ENCODE measurements at regions not wholly inside any gene's neighbourhood (a gene's known extent, or its start where the extent isn't known, plus 50 kb on each side); places are given as distances from the start of the nearest gene placed in this dataset.

GRCh38 chr9:8052991-8053390, 253.4 kb upstream of the DMAC1 start:
- TF ChIP-seq CTCF (conservative IDR thresholded peaks at IDR 0.05), result no peak
- H3K27me3 Mint-ChIP-seq, result no peaks in the 10 kb centered on the region

GRCh38 chr9:8037745-8038144, 238.2 kb upstream of the DMAC1 start:
- H3K4me3 Mint-ChIP-seq, result no peak overlapping the region
- H3K4me1 Mint-ChIP-seq (ENCODE audit: unreplicated experiment), result no peaks in the 10 kb centered on the region
- no peak for DNase-seq (ENCODE audit: extremely low spot score, unreplicated experiment)
- H3K27ac Mint-ChIP-seq, result no peak overlapping the region
- TF ChIP-seq CTCF (conservative IDR thresholded peaks at IDR 0.05), result no peak
- H3K27me3 Mint-ChIP-seq, result no peaks in the 10 kb centered on the region
- H3K36me3 Mint-ChIP-seq, result no peaks in the 10 kb centered on the region
- peaks cover 19% of the 10 kb centered on the region for H3K9me3 Mint-ChIP-seq

More at GRCh38 chr9:8052991-8053390, 253.4 kb upstream of the DMAC1 start:
- no peak overlapping the region for H3K4me3 Mint-ChIP-seq
- no peaks in the 10 kb centered on the region for H3K4me1 Mint-ChIP-seq (ENCODE audit: unreplicated experiment)
- H3K9me3 Mint-ChIP-seq, result peaks cover 19% of the 10 kb centered on the region
- no peaks in the 10 kb centered on the region for H3K36me3 Mint-ChIP-seq
- DNase-seq (ENCODE audit: extremely low spot score, unreplicated experiment), result no peak
- no peak overlapping the region for H3K27ac Mint-ChIP-seq

GRCh38 chr9:8036914-8037524, 237.4 kb upstream of the DMAC1 start:
- H3K27ac Mint-ChIP-seq, result no peak overlapping the region
- no peak for TF ChIP-seq CTCF (conservative IDR thresholded peaks at IDR 0.05)
- no peaks in the 10 kb centered on the region for H3K4me1 Mint-ChIP-seq (ENCODE audit: unreplicated experiment)
- H3K27me3 Mint-ChIP-seq, result no peaks in the 10 kb centered on the region
- DNase-seq (ENCODE audit: extremely low spot score, unreplicated experiment), result no peak
- H3K4me3 Mint-ChIP-seq, result no peak overlapping the region
- H3K9me3 Mint-ChIP-seq, result peaks cover 19% of the 10 kb centered on the region
- H3K36me3 Mint-ChIP-seq, result no peaks in the 10 kb centered on the region

DNA sequence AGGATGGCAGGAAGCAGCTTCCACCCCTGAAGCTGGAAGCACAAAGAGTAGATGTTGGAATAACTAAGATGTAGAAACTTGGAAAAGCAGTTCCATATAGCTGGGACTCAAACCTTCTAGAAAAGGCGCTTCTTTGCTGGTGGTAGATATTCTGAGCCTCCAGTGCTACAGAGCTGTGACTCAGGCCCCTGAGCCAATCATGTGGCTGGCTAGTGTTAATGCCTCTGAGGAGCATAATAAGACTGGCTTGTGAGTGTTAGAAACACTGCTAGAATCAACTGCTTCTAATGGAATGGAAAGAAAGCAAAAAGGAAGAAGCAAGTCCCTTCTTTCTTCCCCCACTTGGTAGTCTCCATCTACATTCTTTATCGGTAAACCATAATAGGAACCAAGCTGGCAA, 234.2 kb upstream of the DMAC1 start:
- no peak for DNase-seq (ENCODE audit: extremely low spot score, unreplicated experiment)
- Mint-ChIP-seq H3K4me3 (no peak overlapping the region), H3K9me3 (peaks cover 9% of the 10 kb centered on the region), H3K4me1 (ENCODE audit: unreplicated experiment) (no peaks in the 10 kb centered on the region), H3K27me3 (no peaks in the 10 kb centered on the region), H3K36me3 (no peaks in the 10 kb centered on the region), H3K27ac (no peak overlapping the region)
- TF ChIP-seq CTCF (conservative IDR thresholded peaks at IDR 0.05), result no peak

GRCh38 chr9:8030095-8030494, 230.5 kb upstream of the DMAC1 start:
- Mint-ChIP-seq H3K36me3 (no peaks in the 10 kb centered on the region), H3K4me1 (ENCODE audit: unreplicated experiment) (peaks cover 7% of the 10 kb centered on the region), H3K4me3 (no peak overlapping the region), H3K27me3 (no peaks in the 10 kb centered on the region), H3K9me3 (no peaks in the 10 kb centered on the region), H3K27ac (no peak overlapping the region)
- no peak for DNase-seq (ENCODE audit: extremely low spot score, unreplicated experiment)
- TF ChIP-seq CTCF (conservative IDR thresholded peaks at IDR 0.05), result no peak

- H3K36me3 Mint-ChIP-seq, result no peaks in the 10 kb centered on the region
- no peak for TF ChIP-seq CTCF (conservative IDR thresholded peaks at IDR 0.05)
- DNase-seq (ENCODE audit: extremely low spot score, unreplicated experiment), result no peak
- no peaks in the 10 kb centered on the region for H3K9me3 Mint-ChIP-seq
- H3K4me3 Mint-ChIP-seq, result no peak overlapping the region
- H3K27me3 Mint-ChIP-seq, result no peaks in the 10 kb centered on the region
- H3K27ac Mint-ChIP-seq, result no peak overlapping the region
- H3K4me1 Mint-ChIP-seq (ENCODE audit: unreplicated experiment), result peaks cover 7% of the 10 kb centered on the region
Measured at GRCh38 chr9:8027351-8027750, 227.8 kb upstream of the DMAC1 start.

Measured in type B pancreatic cell (in vitro differentiated cells).